ENCODE measurements at regions not wholly inside any gene's neighbourhood (a gene's known extent, or its start where the extent isn't known, plus 50 kb on each side); places are given as distances from the start of the nearest gene placed in this dataset.
"Not testable (repeated sequence)": the region's sequence is repeated elsewhere in the genome, so short reads cannot be mapped to it uniquely, and the experiment has no call there.

- no peak for DNase-seq
Observed at GRCh38 chr15:39417366-39418134, 163.3 kb upstream of the THBS1 start.

- DNase-seq, result no peak
Observed at GRCh38 chr15:39419651-39420050, 161.2 kb upstream of the THBS1 start.

DNA sequence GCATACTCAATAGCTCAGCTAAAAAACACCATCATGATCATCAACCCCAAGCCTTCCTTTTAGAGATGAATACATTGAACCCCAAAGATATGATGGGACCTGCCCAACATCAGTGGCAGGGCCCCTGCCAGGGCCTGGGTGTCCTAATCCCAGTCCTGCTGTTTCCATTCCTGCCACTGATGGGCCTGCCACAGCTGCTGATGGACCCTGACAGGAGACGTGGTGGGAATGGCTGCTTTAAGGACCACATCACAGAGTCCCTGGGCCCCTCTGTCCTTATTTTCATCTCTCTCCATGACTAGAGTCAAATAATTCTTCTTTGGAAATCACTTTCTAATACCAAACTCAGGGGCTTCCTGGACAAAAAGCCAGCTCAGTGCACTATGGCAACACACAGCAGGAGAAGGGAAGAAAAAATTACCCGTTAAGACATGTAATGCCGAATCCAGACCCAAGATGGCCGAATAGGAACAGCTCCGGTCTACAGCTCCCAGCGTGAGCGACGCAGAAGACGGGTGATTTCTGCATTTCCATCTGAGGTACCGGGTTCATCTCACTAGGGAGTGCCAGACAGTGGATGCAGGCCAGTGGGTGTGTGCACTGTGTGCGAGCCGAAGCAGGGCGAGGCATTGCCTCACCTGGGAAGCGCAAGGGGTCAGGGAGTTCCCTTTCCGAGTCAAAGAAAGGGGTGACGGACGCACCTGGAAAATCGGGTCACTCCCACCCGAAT, 160.6 kb upstream of the THBS1 start:
- DNase-seq, result not testable (repeated sequence)

- not testable (repeated sequence) for DNase-seq
Observed at GRCh38 chr15:39420853-39421192, 160.1 kb upstream of the THBS1 start.

DNA sequence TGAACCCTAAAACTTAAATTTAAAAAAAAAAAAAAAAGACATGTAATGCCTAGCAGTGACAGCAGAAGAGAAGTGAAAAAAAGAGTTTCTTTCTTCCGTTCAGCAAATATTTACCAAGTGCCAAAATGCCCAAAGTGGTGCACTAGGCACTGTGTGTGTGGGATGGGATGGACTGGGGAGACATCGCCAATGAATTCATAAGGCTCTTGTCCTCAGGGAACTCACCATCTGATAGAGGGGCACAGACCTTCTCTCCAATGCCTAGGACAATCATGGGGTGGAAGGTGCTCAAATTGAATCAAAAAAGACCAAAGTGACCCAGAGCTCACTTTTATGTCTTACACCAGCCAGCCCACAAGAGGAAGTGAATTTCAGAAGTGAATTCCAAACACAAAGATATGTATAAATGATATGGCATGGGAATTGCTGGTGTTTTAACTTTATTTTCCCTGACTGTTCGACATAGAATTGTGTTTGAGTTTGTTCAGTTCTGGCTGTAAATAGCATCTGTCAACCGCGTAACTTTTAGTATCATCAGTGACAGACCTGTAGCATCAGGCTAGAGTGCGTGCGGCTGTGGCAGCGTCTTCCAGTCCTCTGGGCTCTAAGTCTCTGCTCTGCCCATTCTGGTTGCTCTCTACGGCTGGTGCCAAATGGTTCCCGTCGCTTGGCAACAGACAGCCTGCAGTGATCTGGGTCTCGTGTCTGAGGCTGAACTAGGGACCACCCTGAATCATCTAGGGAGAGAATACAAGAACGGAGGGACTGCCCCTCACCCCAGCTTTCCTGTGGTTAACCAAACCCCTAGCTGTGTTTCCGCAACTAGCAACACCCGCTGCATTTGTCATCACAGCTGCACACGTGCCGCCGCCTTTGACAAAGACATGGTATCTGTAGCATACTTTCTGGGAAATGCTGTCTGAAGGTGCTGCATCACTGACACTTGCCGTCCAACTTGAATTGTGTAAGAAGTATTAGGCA, 154.0 kb upstream of the THBS1 start:
- peak; percentile 2 for DNase-seq

DNA sequence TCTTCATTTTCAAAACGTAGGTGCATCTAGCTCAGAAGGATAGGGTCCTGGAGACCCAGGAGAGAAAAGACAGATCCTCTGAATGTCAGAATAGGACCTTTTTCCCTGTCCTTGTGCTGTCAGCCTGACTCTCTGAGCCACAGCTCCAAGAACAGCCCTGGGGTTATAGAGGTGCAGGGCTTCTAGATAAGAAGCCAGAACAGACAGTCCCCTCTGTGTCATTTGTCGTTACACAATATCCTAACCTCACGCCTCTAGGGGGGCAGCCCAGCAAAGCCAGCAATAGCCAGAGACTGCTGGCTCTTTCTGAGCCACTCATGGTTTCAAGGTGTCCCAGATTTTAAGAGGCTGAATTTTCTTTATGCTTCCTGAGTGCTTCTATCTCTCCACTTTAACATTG, 153.2 kb upstream of the THBS1 start:
- DNase-seq, result no peak

- no peak for DNase-seq
Observed at GRCh38 chr15:39429898-39430357, 151.0 kb upstream of the THBS1 start.

DNA sequence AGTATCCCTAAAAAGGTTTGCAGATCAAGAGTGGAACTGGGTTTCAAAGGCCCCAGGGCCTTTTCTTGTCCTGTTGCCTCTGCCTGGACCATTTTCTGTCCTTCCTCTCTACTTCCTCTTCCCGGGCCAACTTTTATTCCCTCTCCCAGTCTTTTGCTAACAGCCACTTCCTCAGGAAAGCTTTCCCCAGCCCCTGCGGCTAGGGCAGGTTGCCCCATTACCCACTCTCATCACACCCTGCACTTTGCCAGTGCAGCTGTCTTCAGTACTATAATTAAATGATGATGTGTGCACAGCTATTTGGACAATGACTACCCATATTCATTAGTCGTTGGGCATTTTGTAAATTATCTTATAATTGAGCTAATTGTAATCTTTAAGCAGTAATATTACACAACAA, 150.5 kb upstream of the THBS1 start:
- DNase-seq, result no peak

DNA sequence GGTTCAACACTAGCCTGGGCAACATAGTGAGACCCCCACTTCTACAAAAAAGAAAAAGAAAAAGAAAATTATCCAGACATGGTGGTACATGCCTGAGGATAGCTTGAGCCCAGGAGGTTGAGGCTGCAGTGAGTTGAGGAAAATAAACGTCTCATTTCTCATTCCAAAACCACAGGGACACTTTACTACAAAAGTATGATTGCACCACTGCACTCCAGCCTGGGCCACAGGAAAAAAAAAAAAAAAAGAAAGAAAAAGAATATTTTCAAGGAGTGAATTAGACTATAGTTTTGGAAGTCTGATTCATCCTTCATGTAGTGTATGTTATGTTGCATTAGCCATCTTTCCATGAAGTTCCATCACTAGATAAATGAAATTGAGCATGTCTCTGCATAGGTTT, 149.5 kb upstream of the THBS1 start:
- DNase-seq, result no peak

DNA sequence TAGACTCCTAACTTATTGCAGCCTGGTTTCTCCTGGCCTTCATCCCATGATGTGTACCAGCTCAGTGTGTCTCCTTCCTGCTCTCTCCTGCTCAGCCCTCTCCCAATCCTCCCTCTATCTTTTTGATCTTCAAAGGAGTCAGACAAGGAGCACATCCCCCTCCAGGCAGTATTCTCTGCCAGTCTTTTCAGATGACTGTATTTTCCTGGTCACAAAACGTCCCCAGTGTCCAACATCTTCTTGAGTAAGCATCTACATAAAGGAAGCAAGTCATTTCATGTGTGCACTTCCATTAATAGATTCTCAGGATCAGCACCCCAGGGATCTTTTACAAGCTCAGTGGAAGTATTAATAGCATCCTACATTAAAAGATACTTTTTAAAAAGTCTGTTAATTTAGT, 148.9 kb upstream of the THBS1 start:
- no peak for DNase-seq

GRCh38 chr15:39432912-39433348, 147.9 kb upstream of the THBS1 start:
- DNase-seq, result no peak

- DNase-seq, result no peak
Observed at GRCh38 chr15:39433376-39433775, 147.5 kb upstream of the THBS1 start.

DNA sequence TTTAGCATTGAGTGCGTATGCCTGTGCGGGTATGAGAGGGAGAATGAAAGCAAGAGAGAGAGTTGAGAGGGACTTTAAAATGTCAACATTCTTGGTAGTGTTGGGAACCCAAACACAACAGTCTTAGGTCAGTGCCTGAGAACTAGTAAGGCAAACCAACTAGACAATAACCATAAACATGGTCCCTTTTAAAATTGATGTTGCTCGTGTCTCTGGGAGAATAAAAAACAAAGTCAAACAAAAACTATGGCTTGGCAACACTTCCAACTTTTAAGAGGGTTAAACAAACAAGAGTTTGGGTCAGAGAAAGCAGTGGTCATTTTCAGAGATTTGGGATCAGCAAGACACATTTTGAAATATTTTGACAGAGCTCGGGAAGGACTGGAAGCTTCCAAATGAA, 146.7 kb upstream of the THBS1 start:
- DNase-seq, result no peak

GRCh38 chr15:39434751-39435238, 146.1 kb upstream of the THBS1 start:
- DNase-seq, result no peak

- DNase-seq, result no peak
Observed at GRCh38 chr15:39435244-39435643, 145.6 kb upstream of the THBS1 start.

- DNase-seq, result no peak
Observed at GRCh38 chr15:39438260-39438659, 142.6 kb upstream of the THBS1 start.

DNA sequence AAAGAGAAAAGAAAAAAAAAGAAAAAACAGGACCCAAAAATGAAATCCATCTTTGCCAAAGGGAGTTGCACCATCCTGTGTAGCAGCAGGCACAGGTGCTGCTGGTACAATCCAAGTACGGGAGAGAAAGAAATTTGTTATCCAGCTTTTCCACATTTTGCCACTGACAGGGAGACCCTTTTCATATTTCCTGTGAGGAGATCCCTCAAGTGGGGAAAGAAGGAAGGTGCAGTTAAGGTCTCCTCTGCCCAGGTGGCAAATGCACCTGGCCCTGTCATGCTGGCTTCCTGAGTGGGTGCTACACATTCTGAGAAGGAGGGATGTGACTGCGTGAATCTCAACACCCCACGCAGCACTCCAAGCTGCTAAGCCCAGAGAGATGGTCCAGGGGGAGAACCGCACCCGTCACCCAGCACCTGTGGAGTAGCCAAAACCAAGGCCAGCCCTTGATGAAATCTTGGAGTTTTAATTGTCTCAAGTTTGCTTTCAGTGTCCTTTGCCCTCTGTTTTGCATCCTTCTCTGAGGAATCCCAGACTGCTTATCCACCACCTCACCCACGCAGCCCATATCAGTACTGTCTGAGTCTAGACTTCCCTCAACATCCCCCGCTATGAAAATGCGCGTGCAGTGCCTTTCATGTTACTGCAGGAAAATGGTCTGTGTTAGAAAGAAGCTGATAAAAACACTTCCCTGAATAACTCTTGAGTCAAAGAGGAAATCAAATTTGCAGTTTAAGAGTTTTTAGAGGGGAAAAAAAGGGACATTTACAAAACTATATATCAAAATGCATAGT, 141.9 kb upstream of the THBS1 start:
- DNase-seq, result no peak

- no peak for DNase-seq
Observed at GRCh38 chr15:39442898-39443297, 138.0 kb upstream of the THBS1 start.

DNA sequence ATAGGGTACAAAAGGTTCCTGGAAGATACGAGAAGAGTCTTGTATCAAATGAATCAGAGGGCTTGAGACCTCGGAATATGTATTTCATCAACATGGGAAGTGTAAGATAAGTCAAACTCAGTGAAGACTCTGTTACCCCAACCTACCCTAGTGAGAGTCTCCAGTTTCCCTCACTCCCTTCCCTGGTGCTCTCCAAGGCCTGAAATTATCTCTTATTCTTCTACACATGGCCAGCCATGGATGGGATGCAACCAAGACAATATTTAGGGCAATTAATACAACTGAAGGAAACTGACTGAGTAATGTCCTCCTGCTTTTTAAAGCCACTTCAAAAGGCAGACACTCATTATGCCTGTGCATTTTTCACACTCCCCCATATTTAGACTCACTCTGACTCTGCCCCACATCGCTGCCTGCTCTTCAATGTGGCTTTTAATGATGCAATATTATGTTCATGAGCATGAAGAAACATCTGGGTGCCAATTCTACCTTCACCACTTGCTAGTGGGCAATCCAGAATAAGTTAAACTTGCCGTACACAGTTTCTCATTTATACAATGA, 137.1 kb upstream of the THBS1 start:
- DNase-seq, result no peak

DNA sequence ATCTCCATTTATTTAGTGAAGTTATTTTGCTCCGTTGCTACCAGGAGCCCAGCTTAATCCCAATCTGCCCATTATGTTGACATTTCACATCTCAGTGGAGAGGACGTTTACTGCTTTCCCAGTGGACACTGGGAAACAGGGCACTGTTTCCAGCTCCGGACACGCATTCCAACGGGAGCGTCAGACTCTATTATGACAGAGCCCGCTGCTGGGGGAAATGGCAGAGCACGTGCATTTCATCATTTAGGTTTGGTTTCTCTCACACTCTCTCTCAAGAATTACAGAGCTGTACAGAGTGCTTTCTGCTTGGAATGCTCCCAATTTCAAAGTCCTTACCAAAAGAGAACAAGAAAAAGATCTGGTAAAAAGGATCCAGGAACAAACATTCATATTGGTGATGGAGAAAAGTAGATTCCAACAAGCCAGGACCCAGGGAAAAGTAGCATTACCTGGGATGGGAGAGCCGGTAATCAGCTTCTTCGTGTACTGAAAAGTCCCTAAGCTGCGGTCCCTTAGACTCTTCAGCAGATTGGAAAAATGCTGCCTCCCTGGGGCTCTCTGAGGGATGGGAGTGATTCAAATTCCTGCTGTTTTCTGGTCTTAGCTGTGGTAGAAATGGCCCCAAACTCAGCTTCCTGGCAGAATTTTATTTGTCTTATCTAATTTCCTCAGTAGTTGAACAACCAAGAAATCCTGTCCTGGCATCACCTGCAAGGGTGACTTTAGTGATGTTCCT, 136.0 kb upstream of the THBS1 start:
- no peak for DNase-seq

DNA sequence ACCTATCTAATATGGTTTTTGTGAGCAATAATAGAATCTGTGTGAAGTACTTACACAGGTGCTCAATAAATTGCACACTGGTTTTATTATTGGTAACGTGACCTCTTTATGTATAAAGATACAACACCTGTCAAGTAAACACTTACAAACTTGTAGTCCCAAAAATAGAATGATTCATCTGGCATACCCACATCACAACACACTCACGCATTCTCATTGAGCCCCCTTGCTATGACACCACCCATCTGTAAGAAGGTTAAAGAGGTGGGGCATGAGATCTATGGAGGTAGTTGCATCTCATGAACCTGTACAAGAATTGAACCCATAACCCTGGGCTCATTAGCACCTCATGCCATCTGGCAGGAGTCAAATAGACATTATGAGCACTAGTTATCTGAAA, 134.9 kb upstream of the THBS1 start:
- DNase-seq, result no peak
